ENCODE measurements at regions not wholly inside any gene's neighbourhood (a gene's known extent, or its start where the extent isn't known, plus 50 kb on each side); places are given as distances from the start of the nearest gene placed in this dataset.
"Not testable (repeated sequence)": the region's sequence is repeated elsewhere in the genome, so short reads cannot be mapped to it uniquely, and the experiment has no call there.

GRCh38 chr19:30113186-30113585 is 171.1 kb downstream of the URI1 start:
- TF ChIP-seq CTCF (IDR thresholded peaks at IDR 0.05; ENCODE audit: low read depth, low read length) = no peak
- CTCF ChIA-PET = no interaction called here
- DNase-seq (ENCODE audit: low read depth, low spot score) = no peak
- H3K4me3 ChIP-seq (ENCODE audit: low read depth, low read length) = no peak overlapping the region
- H3K27me3 ChIP-seq (ENCODE audit: control insufficient read depth, insufficient read depth, low read length) = no peaks in the 10 kb centered on the region
- H3K9me3 ChIP-seq (ENCODE audit: control insufficient read depth, insufficient read depth, low read length) = peaks cover 35% of the 10 kb centered on the region
- POLR2A ChIA-PET = no interaction called here
- H3K27ac ChIP-seq (ENCODE audit: low read depth, low read length) = no peak overlapping the region

- CTCF ChIA-PET; DNase-seq (ENCODE audit: low read depth, low spot score); H3K27me3 ChIP-seq (ENCODE audit: control insufficient read depth, insufficient read depth, low read length); H3K27ac ChIP-seq (ENCODE audit: low read depth, low read length); H3K4me3 ChIP-seq (ENCODE audit: low read depth, low read length); POLR2A ChIA-PET: not testable (repeated sequence)
- H3K9me3 ChIP-seq (ENCODE audit: control insufficient read depth, insufficient read depth, low read length) = peaks cover 40% of the 10 kb centered on the region
Observed at GRCh38 chr19:30114095-30114494, 172.1 kb downstream of the URI1 start.

- peaks cover 50% of the 10 kb centered on the region for H3K9me3 ChIP-seq (ENCODE audit: control insufficient read depth, insufficient read depth, low read length)
- H3K4me3 ChIP-seq (ENCODE audit: low read depth, low read length) = no peak overlapping the region
- H3K27ac ChIP-seq (ENCODE audit: low read depth, low read length) = no peak overlapping the region
- no peaks in the 10 kb centered on the region for H3K27me3 ChIP-seq (ENCODE audit: control insufficient read depth, insufficient read depth, low read length)
- CTCF ChIA-PET = no interaction called here
- POLR2A ChIA-PET = no interaction called here
- no peak for DNase-seq (ENCODE audit: low read depth, low spot score)
- TF ChIP-seq CTCF (IDR thresholded peaks at IDR 0.05; ENCODE audit: low read depth, low read length) = no peak
Observed at GRCh38 chr19:30115947-30116346, 173.9 kb downstream of the URI1 start.

- H3K27ac ChIP-seq (ENCODE audit: low read depth, low read length) = no peak overlapping the region
- ChIA-PET POLR2A (no interaction called here), CTCF (no interaction called here)
- H3K27me3 ChIP-seq (ENCODE audit: control insufficient read depth, insufficient read depth, low read length) = no peaks in the 10 kb centered on the region
- H3K9me3 ChIP-seq (ENCODE audit: control insufficient read depth, insufficient read depth, low read length) = peaks cover 52% of the 10 kb centered on the region
- no peak for TF ChIP-seq CTCF (IDR thresholded peaks at IDR 0.05; ENCODE audit: low read depth, low read length)
- H3K4me3 ChIP-seq (ENCODE audit: low read depth, low read length) = no peak overlapping the region
- no peak for DNase-seq (ENCODE audit: low read depth, low spot score)
Observed at GRCh38 chr19:30116530-30116929, 174.5 kb downstream of the URI1 start.

- no peak for DNase-seq (ENCODE audit: low read depth, low spot score)
- H3K9me3 ChIP-seq (ENCODE audit: control insufficient read depth, insufficient read depth, low read length) = peaks cover 53% of the 10 kb centered on the region
- H3K4me3 ChIP-seq (ENCODE audit: low read depth, low read length) = no peak overlapping the region
- ChIA-PET CTCF (no interaction called here), POLR2A (no interaction called here)
- no peak overlapping the region for H3K27ac ChIP-seq (ENCODE audit: low read depth, low read length)
- no peaks in the 10 kb centered on the region for H3K27me3 ChIP-seq (ENCODE audit: control insufficient read depth, insufficient read depth, low read length)
- TF ChIP-seq CTCF (IDR thresholded peaks at IDR 0.05; ENCODE audit: low read depth, low read length) = no peak
Observed at GRCh38 chr19:30116984-30117555, 175.0 kb downstream of the URI1 start.

GRCh38 chr19:30117636-30118145 is 175.7 kb downstream of the URI1 start:
- peaks cover 57% of the 10 kb centered on the region for H3K9me3 ChIP-seq (ENCODE audit: control insufficient read depth, insufficient read depth, low read length)
- H3K27ac ChIP-seq (ENCODE audit: low read depth, low read length) = no peak overlapping the region
- no peak for DNase-seq (ENCODE audit: low read depth, low spot score)
- H3K27me3 ChIP-seq (ENCODE audit: control insufficient read depth, insufficient read depth, low read length) = no peaks in the 10 kb centered on the region
- H3K4me3 ChIP-seq (ENCODE audit: low read depth, low read length) = no peak overlapping the region
- CTCF ChIA-PET = no interaction called here
- POLR2A ChIA-PET = no interaction called here
- no peak for TF ChIP-seq CTCF (IDR thresholded peaks at IDR 0.05; ENCODE audit: low read depth, low read length)

All from AG04450 (cell line).